ENCODE measurements at regions not wholly inside any gene's neighbourhood (a gene's known extent, or its start where the extent isn't known, plus 50 kb on each side); places are given as distances from the start of the nearest gene placed in this dataset.

GRCh38 chr10:4111643-4112042, 326.6 kb upstream of the KLF6 start:
- WGBS, 2 donors: 63 to 71% methylated on average over 1 of the region's 1 CpG
- ATAC-seq: no peak
- TF ChIP-seq CTCF (IDR thresholded peaks at IDR 0.05): no peak
- intact Hi-C loops (cut with DNase I): no loop called here
- H3K27ac ChIP-seq: no peak overlapping the region
- no peaks in the 10 kb centered on the region for H3K27me3 ChIP-seq
- no peak overlapping the region for H3K4me3 ChIP-seq
- H3K4me1 ChIP-seq: peaks cover 0 to 30% (median 16%) of the 10 kb centered on the region in 9 donors
- H3K9me3 ChIP-seq: peaks cover 0 to 14% (median 0%) of the 10 kb centered on the region in 11 donors
- no peaks in the 10 kb centered on the region for H3K36me3 ChIP-seq
- DNase-seq: no peak

GRCh38 chr10:4109469-4109868, 324.5 kb upstream of the KLF6 start:
- Histone ChIP-seq H3K27me3 (no peaks in the 10 kb centered on the region), H3K36me3 (no peaks in the 10 kb centered on the region), H3K9me3 (peaks cover 0 to 5% (median 0%) of the 10 kb centered on the region in 11 donors), H3K4me1 (peaks cover 0 to 30% (median 16%) of the 10 kb centered on the region in 9 donors), H3K4me3 (no peak overlapping the region), H3K27ac (peak overlapping the region in 5 of 10 donors; percentile 38 to 67 (median 65))
- ATAC-seq: no peak
- WGBS, 2 donors: 91% methylated on average over 3 of the region's 3 CpGs
- intact Hi-C loops (cut with DNase I): loop anchor here in 1 of 10 donors (10.0 kb wide), 1 partner anchor 135 kb away; no protein-coding TSS in a partner anchor
- no peak for DNase-seq
- TF ChIP-seq CTCF (IDR thresholded peaks at IDR 0.05): no peak

- peak in 6 of 8 donors; percentile 46 to 93 (median 80) for ATAC-seq
These were observed 323.7 kb upstream of the KLF6 start for GRCh38 chr10:4108693-4109092.

GRCh38 chr10:4107285-4107851, 322.4 kb upstream of the KLF6 start:
- 66 to 71% methylated on average over 6 of the region's 6 CpGs for WGBS, 2 donors
- peak overlapping the region in 1 of 10 donors; percentile 22 for H3K4me3 ChIP-seq
- H3K27ac ChIP-seq: peak overlapping the region in 7 of 10 donors; percentile 22 to 66 (median 53)
- no peaks in the 10 kb centered on the region for H3K27me3 ChIP-seq
- H3K4me1 ChIP-seq: peaks cover 0 to 31% (median 16%) of the 10 kb centered on the region in 9 donors
- no peaks in the 10 kb centered on the region for H3K36me3 ChIP-seq
- DNase-seq (no peak), ATAC-seq (peak in 5 of 8 donors; percentile 32 to 58 (median 33))
- no peak for TF ChIP-seq CTCF (IDR thresholded peaks at IDR 0.05)
- H3K9me3 ChIP-seq: peaks cover 0 to 5% (median 0%) of the 10 kb centered on the region in 11 donors
- intact Hi-C loops (cut with DNase I): loop anchor here in 1 of 10 donors (10.0 kb wide), 1 partner anchor 137 kb away; no protein-coding TSS in a partner anchor

More at GRCh38 chr10:4108693-4109092, 323.7 kb upstream of the KLF6 start:
- Histone ChIP-seq H3K27me3 (no peaks in the 10 kb centered on the region), H3K36me3 (no peaks in the 10 kb centered on the region), H3K4me1 (peaks cover 0 to 30% (median 16%) of the 10 kb centered on the region in 9 donors), H3K4me3 (no peak overlapping the region), H3K27ac (peak overlapping the region in 7 of 10 donors; percentile 45 to 67 (median 62)), H3K9me3 (peaks cover 0 to 5% (median 0%) of the 10 kb centered on the region in 11 donors)
- intact Hi-C loops (cut with DNase I): loop anchor here in 1 of 10 donors (10.0 kb wide), 1 partner anchor 136 kb away; no protein-coding TSS in a partner anchor
- no peak for DNase-seq
- TF ChIP-seq CTCF (IDR thresholded peaks at IDR 0.05): no peak
- 65 to 74% methylated on average over 4 of the region's 4 CpGs for WGBS, 2 donors
